Naive thymus-derived CD4-positive, alpha-beta T cell (primary cell): ENCODE measurements at regions not wholly inside any gene's neighbourhood (a gene's known extent, or its start where the extent isn't known, plus 50 kb on each side); places are given as distances from the start of the nearest gene placed in this dataset.

ENCODE experiments used
- ATAC-seq: fragments of 150-1000 bp; cut with Tn5 transposase; 2 replicates; pipeline ENCODE4 v1.10.0; 2021; ENCODE audit warnings: mild to moderate bottlenecking, moderate library complexity
- CTCF ChIA-PET: fragments of 350-600 bp; sonication (Branson Sonifier 250); formaldehyde crosslinking; loops from one replicate; lab custom pipeline; 2021; ENCODE audit warnings: antibody characterized with exemption; lab: Charles Lee
- POLR2A ChIA-PET: fragments of 350-600 bp; sonication (Branson Sonifier 250); formaldehyde crosslinking; loops from one replicate; lab custom pipeline; 2021; ENCODE audit warnings: antibody characterized with exemption, inconsistent platforms; lab: Charles Lee
- DNase-seq, 9 donors: peaks; one replicate each; pipeline versions ENCODE4 v3.0.0 to v3.0.0-alpha.2; 2020 to 2022; ENCODE audit warnings: mixed read lengths in 1 of 9
- H3K27ac ChIP-seq: one replicate; pipeline ENCODE4 v1.7.0; 2013; ENCODE audit warnings: mild to moderate bottlenecking, low read depth, low read length, moderate library complexity
- H3K27me3 ChIP-seq, 2 donors: one replicate each; pipeline ENCODE4 v1.7.0; 2013; ENCODE audit warnings: low read length in 2 of 2, mild to moderate bottlenecking in 2 of 2, moderate library complexity in 2 of 2; ENCODE audit not compliant: control insufficient read depth in 2 of 2, insufficient read depth in 2 of 2
- H3K36me3 ChIP-seq, 3 experiments: 1 replicate in 2 of 3; 2 replicates in 1 of 3; pipeline ENCODE4 v1.7.0; 2013; ENCODE audit warnings: low read length in 3 of 3, mild to moderate bottlenecking in 3 of 3, moderate library complexity in 1 of 3; ENCODE audit not compliant: insufficient read depth in 3 of 3, control insufficient read depth in 2 of 3
- H3K4me1 ChIP-seq, 2 donors: one replicate each; pipeline ENCODE4 v1.7.0; 2013; ENCODE audit warnings: low read length in 2 of 2, mild to moderate bottlenecking in 2 of 2, moderate library complexity in 1 of 2; ENCODE audit not compliant: control insufficient read depth in 2 of 2, insufficient read depth in 2 of 2
- H3K4me3 ChIP-seq: 2 replicates; pipeline ENCODE4 v1.7.0; 2013; ENCODE audit warnings: mild to moderate bottlenecking, low read length
- H3K9me3 ChIP-seq, 3 experiments: 1 replicate in 2 of 3; 2 replicates in 1 of 3; pipeline ENCODE4 v1.7.0; 2013; ENCODE audit warnings: low read length in 3 of 3; ENCODE audit not compliant: control insufficient read depth in 2 of 3
- H3K27ac Mint-ChIP-seq, 9 donors: one replicate each; pipeline ENCODE4 v1.8.0; 2020 to 2022; ENCODE audit warnings: mixed read lengths in 9 of 9, mild to moderate bottlenecking in 8 of 9, moderate library complexity in 5 of 9, inconsistent platforms in 2 of 9
- H3K27me3 Mint-ChIP-seq, 5 donors: one replicate each; pipeline ENCODE4 v1.8.0; 2021 to 2022; ENCODE audit warnings: mixed read lengths in 5 of 5, mild to moderate bottlenecking in 1 of 5
- H3K36me3 Mint-ChIP-seq, 5 donors: one replicate each; pipeline ENCODE4 v1.8.0; 2020 to 2022; ENCODE audit warnings: mixed read lengths in 5 of 5, mild to moderate bottlenecking in 3 of 5, inconsistent platforms in 1 of 5
- H3K4me1 Mint-ChIP-seq, 7 donors: one replicate each; pipeline ENCODE4 v1.8.0; 2020 to 2022; ENCODE audit warnings: mixed read lengths in 7 of 7, mild to moderate bottlenecking in 3 of 7, inconsistent platforms in 1 of 7
- H3K4me3 Mint-ChIP-seq, 10 donors: one replicate each; pipeline ENCODE4 v1.8.0; 2020 to 2022; ENCODE audit warnings: mild to moderate bottlenecking in 10 of 10, mixed read lengths in 10 of 10, moderate library complexity in 6 of 10, inconsistent platforms in 2 of 10
- H3K9me3 Mint-ChIP-seq, 11 donors: one replicate each; pipeline ENCODE4 v1.8.0; 2020 to 2022; ENCODE audit warnings: mixed read lengths in 11 of 11, mild to moderate bottlenecking in 4 of 11, inconsistent platforms in 1 of 11, moderate library complexity in 1 of 11
- intact Hi-C, 2 donors: fragments of 100-400 bp; cut with micrococcal nuclease; formaldehyde crosslinking; loops; one replicate each; pipeline ENCODE4 v1.15.1; 2023

GRCh38 chr4:14897217-14897616, 105.1 kb upstream of the CPEB2 start:
- POLR2A ChIA-PET = no interaction called here

GRCh38 chr4:14898989-14899388, 103.3 kb upstream of the CPEB2 start:
- no peak for ATAC-seq
- Mint-ChIP-seq H3K4me1 (no peaks in the 10 kb centered on the region), H3K27me3 (peaks cover 6 to 10% (median 8%) of the 10 kb centered on the region in 5 donors), H3K36me3 (no peaks in the 10 kb centered on the region), H3K27ac (no peak overlapping the region), H3K9me3 (no peaks in the 10 kb centered on the region), H3K4me3 (no peak overlapping the region)
- DNase-seq = no peak
- CTCF ChIA-PET = no interaction called here
- no peak overlapping the region for H3K4me3 ChIP-seq
- H3K27me3 ChIP-seq = no peaks in the 10 kb centered on the region
- intact Hi-C loops = no loop called here
- H3K9me3 ChIP-seq = no peaks in the 10 kb centered on the region
- POLR2A ChIA-PET = no interaction called here
- H3K27ac ChIP-seq = no peak overlapping the region
- no peaks in the 10 kb centered on the region for H3K36me3 ChIP-seq
- H3K4me1 ChIP-seq = no peaks in the 10 kb centered on the region

More at GRCh38 chr4:14897217-14897616, 105.1 kb upstream of the CPEB2 start:
- Mint-ChIP-seq H3K36me3 (no peaks in the 10 kb centered on the region), H3K9me3 (peaks cover 0 to 3% (median 0%) of the 10 kb centered on the region in 11 donors), H3K27me3 (peaks cover 3 to 10% (median 6%) of the 10 kb centered on the region in 5 donors), H3K4me3 (no peak overlapping the region), H3K27ac (no peak overlapping the region), H3K4me1 (no peaks in the 10 kb centered on the region)
- Histone ChIP-seq H3K27ac (no peak overlapping the region), H3K27me3 (no peaks in the 10 kb centered on the region), H3K36me3 (no peaks in the 10 kb centered on the region), H3K9me3 (no peaks in the 10 kb centered on the region), H3K4me1 (no peaks in the 10 kb centered on the region), H3K4me3 (no peak overlapping the region)
- CTCF ChIA-PET = no interaction called here
- no peak for DNase-seq
- no peak for ATAC-seq
- intact Hi-C loops = no loop called here

GRCh38 chr4:14902342-14902741, 99.9 kb upstream of the CPEB2 start:
- Mint-ChIP-seq H3K9me3 (peaks cover 0 to 2% (median 0%) of the 10 kb centered on the region in 11 donors), H3K27ac (no peak overlapping the region), H3K4me1 (no peaks in the 10 kb centered on the region), H3K27me3 (peaks cover 6 to 19% (median 10%) of the 10 kb centered on the region in 5 donors), H3K36me3 (no peaks in the 10 kb centered on the region), H3K4me3 (no peak overlapping the region)
- no peak overlapping the region for H3K27ac ChIP-seq
- no peaks in the 10 kb centered on the region for H3K36me3 ChIP-seq
- H3K4me3 ChIP-seq = no peak overlapping the region
- H3K4me1 ChIP-seq = no peaks in the 10 kb centered on the region
- intact Hi-C loops = no loop called here
- ATAC-seq = no peak
- H3K9me3 ChIP-seq = no peaks in the 10 kb centered on the region
- CTCF ChIA-PET = no interaction called here
- H3K27me3 ChIP-seq = no peaks in the 10 kb centered on the region
- DNase-seq = no peak
- POLR2A ChIA-PET = no interaction called here

GRCh38 chr4:14903321-14903720, 99.0 kb upstream of the CPEB2 start:
- CTCF ChIA-PET = no interaction called here
- Mint-ChIP-seq H3K4me1 (no peaks in the 10 kb centered on the region), H3K27ac (no peak overlapping the region), H3K4me3 (no peak overlapping the region), H3K36me3 (no peaks in the 10 kb centered on the region), H3K27me3 (peaks cover 2 to 18% (median 8%) of the 10 kb centered on the region in 5 donors), H3K9me3 (peaks cover 0 to 2% (median 0%) of the 10 kb centered on the region in 11 donors)
- Histone ChIP-seq H3K36me3 (no peaks in the 10 kb centered on the region), H3K4me1 (no peaks in the 10 kb centered on the region), H3K4me3 (no peak overlapping the region), H3K27me3 (no peaks in the 10 kb centered on the region), H3K27ac (no peak overlapping the region), H3K9me3 (no peaks in the 10 kb centered on the region)
- no peak for DNase-seq
- POLR2A ChIA-PET = no interaction called here
- no peak for ATAC-seq
- intact Hi-C loops = no loop called here

GRCh38 chr4:14906805-14907204, 95.5 kb upstream of the CPEB2 start:
- CTCF ChIA-PET = no interaction called here
- ATAC-seq = no peak
- no peaks in the 10 kb centered on the region for H3K27me3 ChIP-seq
- no peaks in the 10 kb centered on the region for H3K36me3 Mint-ChIP-seq
- POLR2A ChIA-PET = no interaction called here
- DNase-seq = no peak
- H3K4me3 ChIP-seq = no peak overlapping the region
- peaks cover 0 to 2% (median 0%) of the 10 kb centered on the region in 11 donors for H3K9me3 Mint-ChIP-seq
- no peaks in the 10 kb centered on the region for H3K4me1 ChIP-seq
- H3K27me3 Mint-ChIP-seq = peaks cover 10 to 44% (median 27%) of the 10 kb centered on the region in 5 donors
- H3K9me3 ChIP-seq = no peaks in the 10 kb centered on the region
- no peaks in the 10 kb centered on the region for H3K36me3 ChIP-seq
- H3K27ac Mint-ChIP-seq = no peak overlapping the region
- H3K4me1 Mint-ChIP-seq = no peaks in the 10 kb centered on the region
- intact Hi-C loops = no loop called here
- no peak overlapping the region for H3K4me3 Mint-ChIP-seq
- H3K27ac ChIP-seq = no peak overlapping the region

GRCh38 chr4:14908635-14909034, 93.6 kb upstream of the CPEB2 start:
- H3K36me3 Mint-ChIP-seq = no peaks in the 10 kb centered on the region
- H3K27ac ChIP-seq = no peak overlapping the region
- no peak overlapping the region for H3K27ac Mint-ChIP-seq
- H3K27me3 ChIP-seq = no peaks in the 10 kb centered on the region
- H3K4me3 Mint-ChIP-seq = no peak overlapping the region
- no peaks in the 10 kb centered on the region for H3K4me1 Mint-ChIP-seq
- H3K9me3 ChIP-seq = no peaks in the 10 kb centered on the region
- H3K9me3 Mint-ChIP-seq = peaks cover 0 to 2% (median 0%) of the 10 kb centered on the region in 11 donors
- H3K27me3 Mint-ChIP-seq = peaks cover 8 to 41% (median 27%) of the 10 kb centered on the region in 5 donors
- no peaks in the 10 kb centered on the region for H3K36me3 ChIP-seq
- intact Hi-C loops = no loop called here
- ChIA-PET POLR2A (no interaction called here), CTCF (no interaction called here)
- H3K4me3 ChIP-seq = no peak overlapping the region
- H3K4me1 ChIP-seq = no peaks in the 10 kb centered on the region
- DNase-seq (no peak), ATAC-seq (no peak)

- no peaks in the 10 kb centered on the region for H3K27me3 ChIP-seq
- no peaks in the 10 kb centered on the region for H3K4me1 ChIP-seq
- CTCF ChIA-PET = no interaction called here
- Mint-ChIP-seq H3K4me3 (no peak overlapping the region), H3K4me1 (no peaks in the 10 kb centered on the region), H3K9me3 (peaks cover 0 to 3% (median 0%) of the 10 kb centered on the region in 11 donors), H3K27ac (no peak overlapping the region), H3K27me3 (peaks cover 4 to 42% (median 26%) of the 10 kb centered on the region in 5 donors), H3K36me3 (no peaks in the 10 kb centered on the region)
- H3K27ac ChIP-seq = no peak overlapping the region
- H3K36me3 ChIP-seq = no peaks in the 10 kb centered on the region
- H3K9me3 ChIP-seq = no peaks in the 10 kb centered on the region
- intact Hi-C loops = no loop called here
- no peak for ATAC-seq
- H3K4me3 ChIP-seq = no peak overlapping the region
- POLR2A ChIA-PET = no interaction called here
- DNase-seq = no peak
These were observed 91.9 kb upstream of the CPEB2 start for GRCh38 chr4:14910411-14910810.
